ENCODE measurements at regions not wholly inside any gene's neighbourhood (a gene's known extent, or its start where the extent isn't known, plus 50 kb on each side); places are given as distances from the start of the nearest gene placed in this dataset.
"Not testable (repeated sequence)": the region's sequence is repeated elsewhere in the genome, so short reads cannot be mapped to it uniquely, and the experiment has no call there.

GRCh38 chr7:108627476-108628051, 57.9 kb downstream of the DNAJB9 start:
- Mint-ChIP-seq H3K27ac (no peak overlapping the region), H3K4me3 (no peak overlapping the region), H3K36me3 (no peaks in the 10 kb centered on the region), H3K4me1 (no peaks in the 10 kb centered on the region), H3K9me3 (no peaks in the 10 kb centered on the region), H3K27me3 (peaks cover 7% of the 10 kb centered on the region)
- DNase-seq: no peak
- CTCF ChIA-PET: no interaction called here

- Mint-ChIP-seq H3K9me3 (no peaks in the 10 kb centered on the region), H3K4me1 (no peaks in the 10 kb centered on the region), H3K36me3 (no peaks in the 10 kb centered on the region), H3K4me3 (no peak overlapping the region), H3K27me3 (peaks cover 7% of the 10 kb centered on the region), H3K27ac (no peak overlapping the region)
- CTCF ChIA-PET: no interaction called here
- DNase-seq: no peak
Observed at GRCh38 chr7:108628678-108629077, 59.0 kb downstream of the DNAJB9 start.

GRCh38 chr7:108629651-108630400, 60.2 kb downstream of the DNAJB9 start:
- no peaks in the 10 kb centered on the region for H3K36me3 Mint-ChIP-seq
- no peaks in the 10 kb centered on the region for H3K4me1 Mint-ChIP-seq
- DNase-seq: no peak
- H3K27ac Mint-ChIP-seq: no peak overlapping the region
- H3K9me3 Mint-ChIP-seq: no peaks in the 10 kb centered on the region
- H3K4me3 Mint-ChIP-seq: no peak overlapping the region
- peaks cover 7% of the 10 kb centered on the region for H3K27me3 Mint-ChIP-seq
- CTCF ChIA-PET: no interaction called here

GRCh38 chr7:108634036-108634435, 64.4 kb downstream of the DNAJB9 start:
- CTCF ChIA-PET: interaction anchor here (0.6 kb wide), 1 partner anchor 135 kb away, joined by 3 read pairs; no protein-coding TSS in a partner anchor
- no peaks in the 10 kb centered on the region for H3K4me1 Mint-ChIP-seq
- no peak overlapping the region for H3K4me3 Mint-ChIP-seq
- peaks cover 11% of the 10 kb centered on the region for H3K27me3 Mint-ChIP-seq
- H3K36me3 Mint-ChIP-seq: no peaks in the 10 kb centered on the region
- no peak overlapping the region for H3K27ac Mint-ChIP-seq
- H3K9me3 Mint-ChIP-seq: no peaks in the 10 kb centered on the region
- no peak for DNase-seq

- H3K4me1 Mint-ChIP-seq: no peaks in the 10 kb centered on the region
- peaks cover 11% of the 10 kb centered on the region for H3K27me3 Mint-ChIP-seq
- no peak for DNase-seq
- H3K9me3 Mint-ChIP-seq: no peaks in the 10 kb centered on the region
- CTCF ChIA-PET: interaction anchor here (0.6 kb wide), 1 partner anchor 136 kb away, joined by 3 read pairs; no protein-coding TSS in a partner anchor
- H3K4me3 Mint-ChIP-seq: no peak overlapping the region
- no peak overlapping the region for H3K27ac Mint-ChIP-seq
- no peaks in the 10 kb centered on the region for H3K36me3 Mint-ChIP-seq
Observed at GRCh38 chr7:108634535-108634934, 64.9 kb downstream of the DNAJB9 start.

- H3K27me3 Mint-ChIP-seq: peaks cover 14% of the 10 kb centered on the region
- CTCF ChIA-PET: no interaction called here
- no peaks in the 10 kb centered on the region for H3K36me3 Mint-ChIP-seq
- DNase-seq: no peak
- H3K4me3 Mint-ChIP-seq: no peak overlapping the region
- no peak overlapping the region for H3K27ac Mint-ChIP-seq
- no peaks in the 10 kb centered on the region for H3K9me3 Mint-ChIP-seq
- H3K4me1 Mint-ChIP-seq: no peaks in the 10 kb centered on the region
Observed at GRCh38 chr7:108637049-108637621, 67.5 kb downstream of the DNAJB9 start.

GRCh38 chr7:108642126-108642525, 72.5 kb downstream of the DNAJB9 start:
- CTCF ChIA-PET: no interaction called here
- Mint-ChIP-seq H3K27me3 (peaks cover 12% of the 10 kb centered on the region), H3K36me3 (no peaks in the 10 kb centered on the region), H3K27ac (no peak overlapping the region), H3K4me1 (no peaks in the 10 kb centered on the region), H3K9me3 (no peaks in the 10 kb centered on the region), H3K4me3 (no peak overlapping the region)
- no peak for DNase-seq

GRCh38 chr7:108643136-108643535, 73.5 kb downstream of the DNAJB9 start:
- Mint-ChIP-seq H3K27me3 (peaks cover 6% of the 10 kb centered on the region), H3K36me3 (no peaks in the 10 kb centered on the region), H3K4me1 (no peaks in the 10 kb centered on the region), H3K4me3 (no peak overlapping the region), H3K9me3 (no peaks in the 10 kb centered on the region), H3K27ac (no peak overlapping the region)
- CTCF ChIA-PET: no interaction called here
- DNase-seq: no peak

- Mint-ChIP-seq H3K9me3 (no peaks in the 10 kb centered on the region), H3K4me3 (no peak overlapping the region), H3K4me1 (no peaks in the 10 kb centered on the region), H3K27ac (no peak overlapping the region), H3K27me3 (no peaks in the 10 kb centered on the region), H3K36me3 (no peaks in the 10 kb centered on the region)
- no peak for DNase-seq
- CTCF ChIA-PET: no interaction called here
Observed at GRCh38 chr7:108648989-108649388, 79.3 kb downstream of the DNAJB9 start.

- Mint-ChIP-seq H3K36me3 (no peaks in the 10 kb centered on the region), H3K9me3 (no peaks in the 10 kb centered on the region), H3K27ac (no peak overlapping the region), H3K4me3 (no peak overlapping the region), H3K4me1 (no peaks in the 10 kb centered on the region), H3K27me3 (no peaks in the 10 kb centered on the region)
- no peak for DNase-seq
- CTCF ChIA-PET: no interaction called here
Observed at GRCh38 chr7:108650467-108650866, 80.8 kb downstream of the DNAJB9 start.

- DNase-seq: no peak
- Mint-ChIP-seq H3K4me1 (no peaks in the 10 kb centered on the region), H3K4me3 (no peak overlapping the region), H3K36me3 (no peaks in the 10 kb centered on the region), H3K27ac (no peak overlapping the region), H3K27me3 (no peaks in the 10 kb centered on the region), H3K9me3 (no peaks in the 10 kb centered on the region)
- CTCF ChIA-PET: no interaction called here
Observed at GRCh38 chr7:108652886-108653285, 83.2 kb downstream of the DNAJB9 start.

GRCh38 chr7:108653526-108653925, 83.9 kb downstream of the DNAJB9 start:
- Mint-ChIP-seq H3K9me3 (no peaks in the 10 kb centered on the region), H3K27ac (no peak overlapping the region), H3K4me1 (no peaks in the 10 kb centered on the region), H3K4me3 (no peak overlapping the region), H3K36me3 (no peaks in the 10 kb centered on the region), H3K27me3 (no peaks in the 10 kb centered on the region)
- DNase-seq: no peak
- CTCF ChIA-PET: no interaction called here

- H3K9me3 Mint-ChIP-seq, CTCF ChIA-PET, H3K4me1 Mint-ChIP-seq, H3K4me3 Mint-ChIP-seq, H3K36me3 Mint-ChIP-seq, H3K27ac Mint-ChIP-seq, H3K27me3 Mint-ChIP-seq, DNase-seq: not testable (repeated sequence)
Observed at GRCh38 chr7:108657140-108657726, 87.6 kb downstream of the DNAJB9 start.

GRCh38 chr7:108659261-108659660, 89.6 kb downstream of the DNAJB9 start:
- no peak for DNase-seq
- H3K9me3 Mint-ChIP-seq: no peaks in the 10 kb centered on the region
- H3K4me1 Mint-ChIP-seq: no peaks in the 10 kb centered on the region
- no peaks in the 10 kb centered on the region for H3K36me3 Mint-ChIP-seq
- no peak overlapping the region for H3K4me3 Mint-ChIP-seq
- H3K27ac Mint-ChIP-seq: no peak overlapping the region
- CTCF ChIA-PET: no interaction called here
- peaks cover 4% of the 10 kb centered on the region for H3K27me3 Mint-ChIP-seq

GRCh38 chr7:108659867-108660266, 90.2 kb downstream of the DNAJB9 start:
- no peak for DNase-seq
- H3K36me3 Mint-ChIP-seq: no peaks in the 10 kb centered on the region
- no peak overlapping the region for H3K27ac Mint-ChIP-seq
- CTCF ChIA-PET: no interaction called here
- no peaks in the 10 kb centered on the region for H3K4me1 Mint-ChIP-seq
- no peak overlapping the region for H3K4me3 Mint-ChIP-seq
- H3K9me3 Mint-ChIP-seq: no peaks in the 10 kb centered on the region
- peaks cover 4% of the 10 kb centered on the region for H3K27me3 Mint-ChIP-seq

Measured in activated naive CD4-positive, alpha-beta T cell treated with anti-CD3 and anti-CD28 coated beads, Interleukin-2, amount 10 ng/mL, durations not matched to agents 7 days and 5 days (primary cell).